ENCODE measurements at regions not wholly inside any gene's neighbourhood (a gene's known extent, or its start where the extent isn't known, plus 50 kb on each side); places are given as distances from the start of the nearest gene placed in this dataset.

DNA sequence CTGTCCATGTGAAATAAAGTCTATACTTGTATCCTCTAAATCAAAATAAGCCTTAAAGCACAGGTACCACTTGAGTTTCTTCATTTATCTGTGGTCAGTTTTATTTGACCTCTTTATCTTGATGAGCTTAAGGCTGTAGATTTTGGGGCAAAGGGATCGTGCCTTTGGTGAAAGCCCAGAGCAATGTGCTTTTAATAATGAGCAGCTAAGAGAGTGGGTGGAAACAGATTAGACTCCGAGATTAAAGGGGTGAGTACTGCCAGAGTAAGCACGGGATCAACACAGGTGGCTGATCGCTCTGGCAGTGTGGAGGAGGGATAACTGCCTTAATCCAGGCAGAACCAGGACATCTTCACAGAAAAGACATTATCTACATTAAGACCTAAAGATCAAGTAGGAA lies 280.4 kb downstream of the TDRD15 start:
- no peak for DNase-seq

DNA sequence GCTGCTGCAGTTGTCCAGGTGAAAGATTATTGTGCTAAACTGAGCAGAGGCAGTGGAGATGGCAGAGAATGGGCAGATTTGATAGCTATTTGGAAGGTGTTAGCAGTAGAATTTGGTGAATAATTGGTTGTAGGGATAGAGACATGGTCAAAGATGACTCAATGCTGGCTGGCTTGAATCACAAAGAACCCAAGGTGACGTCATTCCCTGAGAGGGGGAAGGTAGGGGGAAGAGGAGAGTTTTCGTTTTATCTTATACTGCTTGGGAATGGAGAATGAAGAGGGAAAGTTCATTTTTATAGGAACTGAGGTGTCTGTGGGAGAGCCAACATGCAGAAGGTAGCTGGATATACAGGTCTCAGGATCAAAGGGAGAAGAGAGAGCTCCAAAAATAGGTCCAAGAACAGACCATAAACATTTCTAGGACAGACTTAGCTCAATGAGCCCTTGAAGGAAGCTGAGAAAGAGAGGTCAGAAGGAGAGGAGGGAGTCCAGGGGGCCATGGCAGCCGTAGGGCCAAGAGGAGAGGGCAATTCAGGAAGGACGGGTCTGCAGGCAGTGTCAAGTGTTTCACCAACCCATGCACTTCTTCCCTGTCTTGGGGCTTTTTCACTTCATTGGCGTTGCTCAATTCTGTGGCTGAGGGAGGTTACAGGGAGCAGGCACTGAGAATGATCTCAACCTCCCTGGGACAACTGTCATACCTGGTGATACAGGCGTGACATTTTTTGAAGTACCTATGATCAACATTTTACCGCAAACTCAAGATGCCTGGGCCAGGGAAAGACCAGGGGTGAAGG lies 281.3 kb downstream of the TDRD15 start:
- DNase-seq: no peak

GRCh38 chr2:21406386-21406785 lies 282.6 kb downstream of the TDRD15 start:
- no peak for DNase-seq

DNA sequence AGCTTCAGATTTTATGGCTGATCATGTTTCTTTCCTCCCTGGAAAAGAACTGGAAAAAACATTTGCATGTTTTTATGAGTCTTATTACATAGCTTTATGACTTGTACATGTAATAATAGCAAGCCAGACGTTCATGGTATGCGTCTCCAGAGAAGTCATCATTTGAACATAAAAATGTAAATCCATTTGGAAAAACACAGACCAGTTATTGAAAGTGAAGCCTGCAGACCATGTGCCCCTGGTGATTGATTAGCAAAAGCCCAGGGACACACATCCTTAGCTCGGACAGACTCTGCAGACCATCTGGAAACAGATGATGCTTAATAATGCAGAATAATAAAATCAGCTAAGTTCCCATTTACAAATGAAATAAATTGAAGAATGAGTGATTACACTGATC lies 283.1 kb downstream of the TDRD15 start:
- DNase-seq: no peak

DNA sequence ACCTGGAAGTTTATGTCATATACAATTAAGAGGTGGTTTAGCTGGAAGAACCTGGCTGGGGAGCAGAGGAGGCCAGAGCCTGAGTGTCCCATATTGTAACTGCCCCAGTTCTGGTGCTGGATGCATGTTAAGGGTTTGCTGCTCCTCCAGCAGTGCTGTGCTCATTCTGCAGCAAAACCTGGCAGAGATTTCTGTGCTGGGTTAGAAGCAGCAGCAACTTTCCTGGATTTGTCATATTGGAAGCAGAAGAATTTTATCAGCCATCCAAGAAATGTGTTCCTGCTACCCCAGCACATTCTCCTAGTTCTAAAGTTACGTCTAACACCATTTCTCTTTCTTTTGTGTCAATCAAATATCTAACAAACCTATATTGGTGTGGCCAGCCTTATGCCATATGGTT lies 284.1 kb downstream of the TDRD15 start:
- DNase-seq: no peak

DNA sequence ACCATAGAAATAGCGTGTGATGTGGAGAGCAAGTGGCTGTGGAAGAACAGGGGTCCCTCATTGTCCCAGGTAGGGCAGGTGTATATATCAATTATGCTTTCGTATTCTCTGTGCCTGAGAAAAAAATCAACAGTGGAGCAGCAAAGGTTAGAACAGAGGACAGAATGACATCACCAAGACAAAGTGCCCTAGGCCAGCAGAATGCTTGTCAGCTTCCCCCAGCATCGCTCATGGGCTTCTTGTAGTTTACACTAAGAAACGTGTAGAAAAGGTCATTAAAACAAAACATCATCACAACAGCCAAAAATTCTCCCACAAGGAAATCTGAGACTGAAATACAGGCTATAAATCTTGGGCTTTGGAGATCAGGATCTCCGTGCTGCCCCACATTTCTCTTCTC lies 288.0 kb downstream of the TDRD15 start:
- no peak for DNase-seq

DNA sequence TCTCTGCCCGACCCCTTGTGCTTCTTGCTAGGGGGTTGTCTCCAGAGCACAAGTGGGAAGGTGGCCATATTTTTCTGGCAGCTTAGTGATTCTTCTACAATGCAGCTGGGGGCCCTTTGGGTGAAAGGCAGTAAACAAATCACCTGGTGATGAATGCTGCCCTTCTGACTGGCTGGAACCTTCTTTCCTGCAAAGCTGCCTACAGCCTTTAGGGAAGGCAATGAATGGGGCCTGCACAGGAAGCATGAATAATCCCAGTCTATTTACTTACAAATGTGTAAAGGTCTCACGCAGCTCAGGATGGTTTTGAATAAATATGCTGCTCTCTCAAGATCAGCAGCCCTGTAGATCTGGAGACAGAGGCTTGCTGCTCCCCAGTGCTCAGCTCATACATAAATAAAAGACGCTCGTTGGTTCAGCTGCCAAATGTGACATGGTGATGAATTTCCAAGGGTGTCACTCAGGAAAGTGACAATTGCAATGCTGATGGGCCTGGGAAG lies 289.2 kb downstream of the TDRD15 start:
- DNase-seq: peak; percentile 65 to 70

GRCh38 chr2:21415234-21415633 lies 291.5 kb downstream of the TDRD15 start:
- DNase-seq: no peak

GRCh38 chr2:21416226-21416625 lies 292.5 kb downstream of the TDRD15 start:
- DNase-seq: no peak

DNA sequence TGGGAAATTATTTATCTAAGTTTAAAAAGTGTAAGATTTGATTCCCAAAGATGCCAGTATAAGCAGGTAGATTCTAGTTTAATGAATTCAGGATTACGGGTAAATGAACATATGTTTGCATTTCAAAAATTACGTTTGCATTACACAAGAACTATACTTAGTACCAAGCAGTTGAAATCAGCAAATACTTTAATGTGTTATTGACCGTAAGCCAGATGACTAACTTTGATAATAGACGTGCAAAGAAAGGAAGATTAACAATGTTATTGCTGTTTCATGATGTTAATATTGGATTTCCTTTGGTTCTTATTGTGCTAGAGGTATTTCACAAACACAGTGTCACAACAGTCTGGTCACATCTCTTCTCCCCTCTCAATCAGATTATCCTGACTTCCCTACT lies 294.7 kb downstream of the TDRD15 start:
- DNase-seq: no peak

DNA sequence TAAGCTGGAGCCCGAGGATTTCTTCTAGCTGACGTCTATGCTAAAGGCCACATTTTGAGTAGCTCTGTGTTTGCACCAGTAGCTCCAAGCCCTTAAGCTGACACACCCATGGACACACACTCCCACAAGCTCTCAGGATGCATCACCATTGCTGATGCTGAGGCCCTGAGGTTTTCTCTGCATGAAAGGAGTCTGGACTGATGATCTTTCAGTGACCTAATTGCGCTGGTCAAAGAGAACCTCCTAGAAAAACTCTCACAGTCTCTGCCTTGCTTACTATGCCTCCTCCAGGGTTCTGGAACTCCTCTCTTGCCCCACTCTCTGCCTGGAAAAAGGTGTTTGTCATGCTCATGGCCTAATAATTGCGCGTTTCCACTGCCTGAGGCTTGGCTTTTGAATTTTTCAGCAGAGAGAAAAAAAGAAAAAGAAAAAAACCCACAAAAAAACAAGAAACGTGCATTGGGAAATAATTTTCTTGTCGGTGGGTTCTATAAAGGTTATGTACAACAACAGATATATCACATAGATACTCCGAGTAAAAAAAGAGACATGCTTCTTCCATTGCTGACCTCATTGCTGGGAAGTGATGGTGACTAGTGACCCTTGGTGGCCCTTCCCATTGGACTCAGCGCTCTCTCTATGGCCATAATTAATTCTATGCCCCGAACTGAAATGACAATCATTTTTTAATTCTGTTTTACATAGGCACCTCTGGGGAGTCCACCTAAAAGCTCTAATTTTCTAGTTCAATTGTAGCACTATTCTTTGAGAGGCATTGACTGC lies 297.0 kb downstream of the TDRD15 start:
- DNase-seq: no peak

DNA sequence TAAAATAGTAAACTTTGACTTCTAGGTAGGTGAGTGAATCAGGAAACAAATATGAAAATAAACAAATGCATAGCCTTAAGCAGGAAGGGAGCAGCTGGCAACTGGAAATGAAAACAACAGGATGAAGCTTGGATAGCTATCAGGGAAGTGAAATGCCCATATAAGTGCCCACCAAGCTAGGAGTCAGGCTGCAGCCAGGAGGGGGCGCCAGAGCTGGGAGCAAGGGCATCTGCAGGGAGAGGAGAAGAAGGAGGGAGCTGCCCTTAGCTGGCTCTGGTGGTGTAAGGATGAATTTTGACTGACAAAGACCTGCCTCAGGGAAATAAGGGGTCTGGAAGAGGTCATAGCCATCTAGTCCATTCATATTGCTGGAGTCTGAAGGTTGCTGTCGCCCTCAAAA lies 298.3 kb downstream of the TDRD15 start:
- DNase-seq: peak in 1 of 2 experiments; percentile 34

- DNase-seq: no peak
Observed at GRCh38 chr2:21422724-21423522, 299.2 kb downstream of the TDRD15 start.

DNA sequence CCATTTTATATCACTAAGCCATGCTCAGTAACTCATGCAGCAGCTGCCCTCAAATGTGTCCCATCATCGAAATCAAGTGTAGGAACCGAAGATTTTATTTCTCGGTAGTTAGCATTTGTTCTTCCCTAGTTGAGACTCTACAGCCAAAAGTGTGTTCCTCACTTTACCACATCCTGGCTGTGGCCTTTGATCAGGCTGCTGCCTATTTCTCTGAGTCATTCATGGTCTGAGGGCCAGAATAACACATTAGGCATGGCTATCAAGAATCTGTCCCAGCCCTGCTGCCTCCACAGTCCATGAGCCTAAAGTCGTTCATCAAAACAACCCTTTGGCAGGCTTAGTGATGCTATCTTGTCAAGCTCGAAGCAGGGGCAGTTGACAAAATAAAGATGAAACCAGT lies 300.1 kb downstream of the TDRD15 start:
- DNase-seq: no peak

GRCh38 chr2:21424375-21424774 lies 300.6 kb downstream of the TDRD15 start:
- no peak for DNase-seq

- no peak for DNase-seq
Observed at GRCh38 chr2:21427606-21428005, 303.8 kb downstream of the TDRD15 start.

- DNase-seq: no peak
Observed at GRCh38 chr2:21428754-21429153, 305.0 kb downstream of the TDRD15 start.

DNA sequence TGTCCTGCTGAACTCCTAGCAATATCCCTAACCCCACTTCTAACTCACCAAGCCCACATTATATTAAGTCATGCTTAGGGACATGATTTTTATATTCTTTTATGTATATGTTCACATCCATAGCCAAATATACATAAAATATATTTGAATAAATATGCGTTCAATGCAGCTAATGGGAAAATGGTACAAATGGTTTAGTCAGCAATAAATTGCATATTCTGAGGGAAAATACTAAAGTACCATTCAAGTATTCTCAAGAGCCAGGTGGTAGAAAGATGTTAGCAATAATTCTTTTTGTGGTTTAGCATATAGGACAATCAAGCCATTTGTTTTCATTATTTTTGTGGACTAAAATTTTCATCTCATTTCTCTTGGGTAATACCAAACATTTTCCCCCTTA lies 306.0 kb downstream of the TDRD15 start:
- no peak for DNase-seq

GRCh38 chr2:21431078-21431477 lies 307.3 kb downstream of the TDRD15 start:
- DNase-seq: no peak

DNA sequence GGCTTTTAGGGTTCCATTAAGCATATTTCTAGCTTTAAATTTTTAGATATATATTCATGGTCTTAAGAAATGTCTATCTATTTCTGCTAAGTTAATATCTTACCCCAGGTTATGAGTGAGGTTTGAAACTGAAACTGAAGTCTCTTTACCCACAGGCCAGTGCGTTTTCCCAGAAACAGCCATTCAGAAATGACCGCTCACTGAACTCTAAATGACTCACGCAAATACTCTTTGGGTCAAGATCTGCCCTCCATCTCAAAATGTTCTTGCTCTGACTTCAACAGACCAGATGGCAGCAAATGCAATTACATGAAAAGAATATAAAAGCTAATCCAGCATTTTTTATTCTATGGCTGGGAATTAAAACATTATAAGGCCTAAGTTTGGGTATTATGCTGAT lies 315.2 kb downstream of the TDRD15 start:
- DNase-seq: no peak

DNA sequence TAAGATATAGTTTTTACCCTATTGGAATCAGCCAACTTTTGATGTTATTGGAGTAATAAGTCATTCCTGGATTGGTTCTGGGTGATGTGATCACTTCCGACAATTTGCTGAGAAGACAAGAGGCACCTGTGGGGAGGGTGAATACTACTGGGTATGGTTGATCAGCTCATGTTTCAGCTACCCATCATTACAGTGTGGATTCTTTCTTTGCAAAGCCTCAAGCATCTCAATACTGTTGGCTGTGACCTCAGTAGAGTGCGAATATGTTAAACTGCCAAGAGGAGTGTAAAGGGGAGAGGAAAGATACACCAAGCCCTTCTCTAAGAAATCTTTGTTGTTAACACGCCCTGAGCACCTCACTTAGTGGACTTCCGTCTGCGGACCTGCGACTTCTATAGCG lies 317.7 kb downstream of the TDRD15 start:
- DNase-seq: no peak

DNA sequence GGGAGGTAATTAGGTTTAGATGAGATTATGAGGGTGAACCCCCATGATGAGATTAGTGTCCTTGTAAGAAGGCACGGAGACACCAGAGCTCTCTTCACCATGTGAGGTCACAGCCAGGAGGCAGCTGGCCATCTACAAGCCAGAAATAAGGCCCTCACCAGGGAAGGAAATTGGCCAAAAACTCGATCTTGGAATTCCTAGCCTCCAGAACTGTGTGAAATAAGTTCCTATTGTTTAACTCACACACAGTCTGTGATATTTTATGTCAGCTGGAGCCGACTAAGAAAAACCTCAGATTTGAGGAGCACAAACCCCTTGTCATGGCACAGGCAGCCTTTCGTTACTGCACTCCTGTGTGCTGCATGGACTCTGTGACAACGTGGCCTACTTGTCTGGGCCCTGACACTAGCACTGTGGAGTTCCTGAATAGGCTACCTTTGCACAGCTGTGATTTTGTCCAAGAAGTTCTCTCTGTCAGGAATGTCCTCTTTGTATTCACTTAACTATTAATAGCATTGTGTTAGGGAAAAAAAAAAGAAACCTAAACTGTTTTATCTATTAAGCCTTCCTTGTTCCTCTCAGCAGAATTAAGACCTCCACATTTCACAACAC lies 319.8 kb downstream of the TDRD15 start:
- DNase-seq: no peak

DNA sequence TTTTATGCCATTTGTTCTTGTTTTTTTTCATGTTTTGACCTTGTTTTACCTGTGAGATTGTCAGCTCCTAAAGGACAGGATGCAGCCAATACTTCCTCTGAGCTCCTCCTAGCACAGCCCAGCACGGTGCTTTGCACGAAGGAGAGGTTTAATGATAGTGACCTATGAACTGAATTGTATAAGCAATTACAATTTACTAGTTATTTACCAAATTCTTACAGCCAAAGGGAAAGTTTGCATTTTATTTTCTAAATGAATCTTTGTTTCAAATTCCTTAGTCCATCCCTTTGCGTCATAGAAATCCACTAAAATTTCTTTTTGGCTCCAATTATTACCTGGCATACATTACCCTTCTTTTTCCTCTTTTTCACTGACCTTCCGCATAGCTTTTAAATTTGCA lies 326.1 kb downstream of the TDRD15 start:
- no peak for DNase-seq
